Stimulated activated CD8-positive, alpha-beta memory T cell treated with anti-CD3 and anti-CD28 coated beads, Interleukin-12 subunit alpha, Interleukin-12 subunit beta, amount 100 ng/mL, for 1 hour (primary cell): ENCODE measurements at regions not wholly inside any gene's neighbourhood (a gene's known extent, or its start where the extent isn't known, plus 50 kb on each side); places are given as distances from the start of the nearest gene placed in this dataset.

Experiments used
- DNase-seq: peaks from one replicate; pipeline ENCODE4 v3.0.0-alpha.2; 2020; ENCODE audit warnings: low read depth

GRCh38 chr9:118578467-118578866, 790.8 kb downstream of the BRINP1 start:
- DNase-seq = no peak

DNA sequence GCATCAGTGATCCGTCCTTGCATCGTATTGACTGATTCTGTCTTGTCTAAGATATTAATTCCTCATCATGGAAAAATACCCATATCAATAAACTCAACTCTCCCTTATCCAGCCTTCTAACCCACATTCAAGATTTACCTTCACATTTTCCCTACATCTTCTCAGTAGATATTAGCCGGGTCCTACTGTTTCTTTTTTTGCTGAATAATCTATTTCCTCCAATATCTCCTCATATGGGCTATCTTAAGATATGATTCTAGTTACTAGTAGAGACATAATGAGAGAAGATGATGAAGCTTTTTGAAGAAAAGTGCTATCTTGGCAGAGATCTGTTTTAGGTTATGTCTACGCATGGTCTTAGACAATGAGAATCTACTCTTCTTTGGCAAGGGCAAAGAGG, 785.8 kb downstream of the BRINP1 start:
- no peak for DNase-seq

GRCh38 chr9:118586978-118587377, 782.3 kb downstream of the BRINP1 start:
- no peak for DNase-seq

GRCh38 chr9:118594428-118594827, 774.8 kb downstream of the BRINP1 start:
- no peak for DNase-seq

GRCh38 chr9:118595719-118596305, 773.4 kb downstream of the BRINP1 start:
- no peak for DNase-seq

DNA sequence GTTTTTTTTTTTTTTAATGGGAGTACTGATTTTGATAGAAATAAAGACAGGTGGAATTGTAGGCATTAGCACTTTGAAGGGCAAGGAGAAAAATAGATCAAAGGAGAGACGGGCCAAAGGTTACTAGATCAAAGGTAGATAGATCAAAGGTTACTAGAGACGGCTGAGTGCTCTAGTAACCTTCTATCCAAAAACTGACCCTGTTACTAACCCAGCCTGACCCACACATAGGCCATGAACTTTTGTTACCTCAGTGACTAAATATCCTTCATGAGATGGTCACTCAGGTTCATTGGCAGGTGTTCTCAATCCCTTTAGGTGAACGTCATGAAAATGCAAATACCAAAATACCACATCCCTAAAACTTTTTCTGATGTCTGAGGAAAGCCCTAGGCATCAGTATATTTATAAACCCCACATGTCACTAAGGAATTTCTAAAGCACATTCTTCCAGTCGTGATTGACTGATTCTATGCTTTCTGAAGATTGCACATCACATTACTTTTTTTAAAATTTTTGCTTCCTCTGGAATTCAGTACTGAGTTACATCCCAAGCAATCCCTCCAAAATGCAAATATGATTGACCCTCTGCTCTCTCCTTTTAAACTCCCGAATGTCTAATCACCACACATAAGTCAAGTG, 772.7 kb downstream of the BRINP1 start:
- no peak for DNase-seq

DNA sequence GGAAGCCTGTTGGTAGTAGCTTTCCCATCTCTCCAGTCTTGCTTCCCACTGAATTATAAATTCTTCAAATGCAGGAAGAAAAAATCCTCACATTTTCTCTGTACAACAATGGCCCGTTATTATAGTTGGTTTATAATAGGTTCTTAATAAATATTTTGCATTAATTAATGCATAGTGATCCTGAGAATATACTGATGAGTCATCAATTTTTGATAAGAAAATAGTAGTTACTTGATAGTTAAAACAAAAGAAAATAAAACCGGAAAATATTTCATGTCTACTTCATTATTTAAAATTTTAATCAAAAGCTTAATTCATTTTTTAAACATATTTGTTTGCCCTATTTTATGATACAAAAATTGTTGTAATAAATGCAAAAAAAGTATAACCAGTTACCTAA, 762.6 kb downstream of the BRINP1 start:
- DNase-seq = no peak

DNA sequence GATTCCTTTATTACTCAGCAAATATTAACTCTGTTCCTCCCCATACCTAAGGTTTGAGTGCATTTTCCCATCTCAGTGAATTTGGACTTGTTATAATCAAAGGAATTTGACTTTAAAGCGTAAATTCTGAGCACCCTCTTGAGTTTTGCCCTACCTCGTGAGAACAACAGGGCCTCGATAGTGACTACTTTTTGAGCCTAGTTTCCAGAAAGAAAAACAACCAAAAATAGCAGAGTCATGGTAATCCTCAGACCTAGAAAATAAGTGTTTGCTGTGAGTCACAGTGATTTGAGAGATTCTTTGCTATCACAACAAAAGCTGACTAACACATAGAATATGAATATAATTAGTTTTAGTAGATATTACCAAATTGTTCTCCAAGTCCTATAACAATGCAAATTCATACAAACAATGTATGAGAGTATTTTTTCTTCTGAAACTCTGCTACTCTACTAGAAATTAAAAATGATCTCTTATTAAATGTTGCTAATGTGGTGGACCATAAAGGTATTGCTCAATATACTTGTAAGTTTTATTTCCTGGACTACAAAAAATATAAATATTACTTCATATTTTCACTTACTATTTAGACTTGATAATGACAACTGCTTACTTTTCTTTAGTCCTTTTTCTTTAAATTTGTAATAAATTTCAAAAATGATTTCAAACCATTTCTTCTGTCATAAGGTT, 759.7 kb downstream of the BRINP1 start:
- DNase-seq = no peak

GRCh38 chr9:118612201-118612600, 757.0 kb downstream of the BRINP1 start:
- no peak for DNase-seq

- DNase-seq = no peak
Observed at GRCh38 chr9:118613996-118614395, 755.2 kb downstream of the BRINP1 start.

GRCh38 chr9:118618084-118618483, 751.2 kb downstream of the BRINP1 start:
- DNase-seq = no peak

DNA sequence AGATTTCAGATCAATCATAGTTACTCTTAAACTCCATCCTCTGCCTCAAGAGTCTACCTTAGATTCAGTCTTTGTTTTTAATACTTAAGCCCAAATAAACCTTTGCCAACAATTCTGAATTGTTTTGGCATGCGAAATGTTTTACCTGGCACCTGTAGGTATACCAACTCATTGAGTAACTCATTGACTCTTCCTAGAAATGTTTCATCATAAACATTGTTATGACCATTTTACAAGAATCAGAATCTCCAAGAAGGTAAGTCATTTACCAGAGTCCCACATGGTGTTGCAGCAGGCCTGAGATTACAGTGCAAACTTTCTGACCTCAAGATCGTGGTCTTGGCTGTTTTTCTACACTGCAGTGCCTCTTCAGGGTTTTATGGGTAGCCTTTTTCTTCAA, 750.4 kb downstream of the BRINP1 start:
- DNase-seq = no peak

DNA sequence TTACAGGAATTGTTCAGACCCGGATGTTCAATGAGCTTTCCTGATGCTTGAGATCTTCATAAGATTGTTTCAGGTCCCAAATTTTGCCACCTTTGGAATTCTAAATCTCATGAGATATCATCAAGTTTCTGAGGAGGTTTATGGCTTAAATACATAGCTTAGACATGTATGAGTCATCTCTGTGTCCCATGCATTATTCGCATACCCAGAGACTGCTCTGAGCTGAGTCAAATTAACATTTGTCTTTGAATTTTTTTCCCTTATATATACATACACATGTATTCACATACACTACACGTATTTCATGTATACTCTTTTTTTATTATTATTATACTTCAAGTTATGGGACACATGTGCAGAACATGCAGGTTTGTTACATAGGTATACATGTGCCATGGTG, 744.6 kb downstream of the BRINP1 start:
- no peak for DNase-seq

- no peak for DNase-seq
Observed at GRCh38 chr9:118630079-118630478, 739.2 kb downstream of the BRINP1 start.

DNA sequence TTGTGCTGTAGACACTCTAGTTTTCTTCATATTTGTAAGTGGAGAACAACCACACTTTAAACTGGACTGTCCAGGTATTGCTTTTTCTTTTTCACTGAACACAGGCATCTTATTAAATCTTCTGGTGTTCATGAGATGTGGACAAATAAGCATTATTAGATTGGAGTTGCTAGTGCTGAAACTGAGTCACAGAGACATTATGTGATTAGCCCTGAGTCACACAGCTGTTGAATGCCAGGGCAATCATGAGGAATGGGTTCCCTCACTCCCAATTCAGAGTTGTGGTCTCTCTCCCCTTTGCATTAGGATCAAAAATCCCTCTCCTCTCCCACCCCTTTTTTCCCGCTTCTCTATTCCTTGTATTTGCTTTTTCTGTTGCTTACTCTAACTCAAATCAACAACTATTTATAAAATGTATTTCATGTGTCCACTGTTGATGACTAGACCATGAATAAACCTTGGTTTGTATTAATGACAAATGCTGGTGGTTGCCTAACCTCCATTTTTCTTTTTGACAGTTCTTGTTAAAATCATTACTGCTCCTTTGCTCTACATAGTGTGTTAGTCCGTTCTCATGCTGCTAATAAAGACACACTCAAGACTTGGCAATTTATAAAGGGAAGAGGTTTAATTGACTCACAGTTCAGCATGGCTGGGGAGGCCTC, 738.2 kb downstream of the BRINP1 start:
- no peak for DNase-seq

- DNase-seq = no peak
Observed at GRCh38 chr9:118631956-118632355, 737.3 kb downstream of the BRINP1 start.

GRCh38 chr9:118635416-118635815, 733.8 kb downstream of the BRINP1 start:
- no peak for DNase-seq

DNA sequence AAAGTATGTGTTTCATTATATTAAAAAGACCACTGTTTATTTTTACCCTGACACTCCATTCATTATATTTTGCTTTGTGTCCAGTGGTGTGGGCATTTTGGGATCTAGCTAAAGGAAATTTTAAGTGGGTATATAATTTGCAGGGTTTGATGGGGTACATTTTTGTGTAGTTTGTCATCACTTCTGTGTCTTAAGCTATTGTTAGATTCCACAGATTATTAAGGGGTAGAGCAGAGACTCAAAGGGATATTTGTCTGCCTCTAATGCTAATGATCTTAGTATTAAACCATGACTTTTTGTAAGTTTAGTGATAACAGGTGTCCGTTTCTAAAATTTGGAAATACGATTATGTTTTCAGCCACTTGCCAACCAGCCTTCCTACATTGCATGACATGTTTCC, 731.6 kb downstream of the BRINP1 start:
- no peak for DNase-seq

GRCh38 chr9:118640836-118641560, 728.2 kb downstream of the BRINP1 start:
- no peak for DNase-seq

GRCh38 chr9:118643118-118643517, 726.1 kb downstream of the BRINP1 start:
- DNase-seq = no peak

- no peak for DNase-seq
Observed at GRCh38 chr9:118644066-118644465, 725.2 kb downstream of the BRINP1 start.

- DNase-seq = no peak
Observed at GRCh38 chr9:118647331-118647730, 721.9 kb downstream of the BRINP1 start.
